ENCODE measurements at regions not wholly inside any gene's neighbourhood (a gene's known extent, or its start where the extent isn't known, plus 50 kb on each side); places are given as distances from the start of the nearest gene placed in this dataset.

- no peak for DNase-seq (ENCODE audit: low read depth, low spot score)
Observed at GRCh38 chr4:14608630-14609029, 393.7 kb upstream of the CPEB2 start.

GRCh38 chr4:14614840-14615239 lies 387.4 kb upstream of the CPEB2 start:
- DNase-seq (ENCODE audit: low read depth, low spot score) = no peak

- DNase-seq (ENCODE audit: low read depth, low spot score) = no peak
Observed at GRCh38 chr4:14615671-14616070, 386.6 kb upstream of the CPEB2 start.

- DNase-seq (ENCODE audit: low read depth, low spot score) = no peak
Observed at GRCh38 chr4:14620567-14621141, 381.6 kb upstream of the CPEB2 start.

- DNase-seq (ENCODE audit: low read depth, low spot score) = no peak
Observed at GRCh38 chr4:14621731-14622463, 380.4 kb upstream of the CPEB2 start.

GRCh38 chr4:14627038-14627437 lies 375.2 kb upstream of the CPEB2 start:
- no peak for DNase-seq (ENCODE audit: low read depth, low spot score)

GRCh38 chr4:14631806-14632440 lies 370.4 kb upstream of the CPEB2 start:
- no peak for DNase-seq (ENCODE audit: low read depth, low spot score)

- DNase-seq (ENCODE audit: low read depth, low spot score) = no peak
Observed at GRCh38 chr4:14636563-14636962, 365.7 kb upstream of the CPEB2 start.

- no peak for DNase-seq (ENCODE audit: low read depth, low spot score)
Observed at GRCh38 chr4:14640476-14640875, 361.8 kb upstream of the CPEB2 start.

- DNase-seq (ENCODE audit: low read depth, low spot score) = no peak
Observed at GRCh38 chr4:14641871-14642270, 360.4 kb upstream of the CPEB2 start.

GRCh38 chr4:14644580-14645282 lies 357.6 kb upstream of the CPEB2 start:
- no peak for DNase-seq (ENCODE audit: low read depth, low spot score)

GRCh38 chr4:14646831-14647230 lies 355.4 kb upstream of the CPEB2 start:
- DNase-seq (ENCODE audit: low read depth, low spot score) = no peak

- no peak for DNase-seq (ENCODE audit: low read depth, low spot score)
Observed at GRCh38 chr4:14650127-14650526, 352.2 kb upstream of the CPEB2 start.

- no peak for DNase-seq (ENCODE audit: low read depth, low spot score)
Observed at GRCh38 chr4:14652522-14652921, 349.8 kb upstream of the CPEB2 start.

- DNase-seq (ENCODE audit: low read depth, low spot score) = no peak
Observed at GRCh38 chr4:14653338-14653737, 348.9 kb upstream of the CPEB2 start.

- DNase-seq (ENCODE audit: low read depth, low spot score) = no peak
Observed at GRCh38 chr4:14659286-14659685, 343.0 kb upstream of the CPEB2 start.

GRCh38 chr4:14667624-14668151 lies 334.6 kb upstream of the CPEB2 start:
- peak; percentile 80 for DNase-seq (ENCODE audit: low read depth, low spot score)

GRCh38 chr4:14668296-14668695 lies 334.0 kb upstream of the CPEB2 start:
- DNase-seq (ENCODE audit: low read depth, low spot score) = no peak

GRCh38 chr4:14669371-14669770 lies 332.9 kb upstream of the CPEB2 start:
- DNase-seq (ENCODE audit: low read depth, low spot score) = no peak

GRCh38 chr4:14671146-14671545 lies 331.1 kb upstream of the CPEB2 start:
- DNase-seq (ENCODE audit: low read depth, low spot score) = no peak

- DNase-seq (ENCODE audit: low read depth, low spot score) = no peak
Observed at GRCh38 chr4:14675279-14675985, 326.8 kb upstream of the CPEB2 start.

GRCh38 chr4:14679906-14680305 lies 322.4 kb upstream of the CPEB2 start:
- no peak for DNase-seq (ENCODE audit: low read depth, low spot score)
